Kasumi-1 (cell line): ENCODE measurements at regions not wholly inside any gene's neighbourhood (a gene's known extent, or its start where the extent isn't known, plus 50 kb on each side); places are given as distances from the start of the nearest gene placed in this dataset.

Experiments
- DNase-seq, 2 experiments: peaks; one replicate each; lab custom pipeline; 2025; lab: John Stamatoyannopoulos, UW

DNA sequence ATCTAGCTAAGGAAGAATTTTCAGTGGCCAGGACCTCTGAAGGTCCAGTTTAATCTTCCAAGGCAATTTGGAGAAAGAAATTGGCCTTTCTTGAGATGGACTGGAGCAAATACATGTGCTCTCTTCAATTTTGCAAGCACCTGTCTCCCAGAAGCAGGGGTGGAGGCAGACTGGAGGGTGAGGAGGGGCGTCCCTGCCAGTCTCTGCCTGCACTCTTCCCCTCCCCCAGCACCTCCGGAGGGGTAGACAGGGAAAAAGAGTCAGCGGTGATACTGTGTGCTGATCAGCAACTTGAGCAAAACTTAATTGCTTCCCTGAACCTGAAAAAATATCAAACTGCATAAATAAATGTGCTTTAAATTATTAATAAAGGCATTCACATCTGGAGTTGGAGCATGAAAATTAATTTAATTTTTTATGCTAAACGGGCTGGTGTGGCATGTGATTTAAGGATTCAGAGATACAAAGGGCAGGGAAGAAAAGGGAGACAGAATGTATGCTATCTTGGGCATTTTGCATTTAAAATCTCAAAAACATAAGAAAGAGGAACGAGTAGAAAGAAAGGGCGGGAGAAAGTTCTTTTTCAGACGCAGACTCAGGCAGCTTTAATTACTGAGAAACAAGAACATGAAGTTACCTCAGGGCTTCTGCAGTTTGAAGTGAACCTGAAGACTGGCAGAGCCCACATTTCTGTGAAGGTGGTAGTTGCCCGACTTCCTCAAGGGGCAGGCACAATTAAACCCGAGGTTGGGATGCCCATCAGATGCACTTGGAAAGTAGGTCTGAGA is 319.7 kb downstream of the UACA start:
- DNase-seq = no peak

DNA sequence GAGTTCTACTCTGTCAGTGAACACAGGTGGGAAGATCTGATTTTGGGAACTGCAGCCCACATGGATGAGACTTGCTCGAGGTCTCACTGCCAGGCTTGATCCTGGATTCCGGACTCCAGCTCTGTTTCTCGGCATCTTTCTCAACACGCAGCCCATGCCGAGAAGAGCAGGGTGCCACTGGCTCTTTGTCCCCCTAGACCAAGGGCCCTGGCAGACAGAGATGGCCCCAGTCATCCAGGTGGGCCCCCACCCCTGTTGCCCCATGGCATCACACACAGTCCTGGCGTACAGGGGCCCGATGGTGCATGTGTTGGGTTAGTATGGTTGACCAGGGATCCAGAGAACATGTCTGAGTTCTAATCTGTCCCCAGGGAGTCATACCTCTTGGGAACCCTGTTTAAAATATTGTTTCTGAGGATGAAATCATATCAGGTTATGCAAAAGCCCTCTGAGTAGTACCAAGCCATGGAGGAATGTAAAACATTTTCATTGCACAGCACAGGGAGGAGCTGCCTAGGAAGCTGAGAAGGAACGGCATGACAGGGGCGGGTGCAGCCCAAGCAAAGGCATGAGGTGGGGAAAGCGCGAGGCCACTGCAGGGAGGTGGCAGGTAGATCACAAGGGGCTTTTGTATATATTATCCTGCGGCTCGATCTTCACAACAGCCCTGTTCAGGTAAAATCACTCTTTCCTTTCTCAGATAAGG is 320.6 kb downstream of the UACA start:
- no peak for DNase-seq

DNA sequence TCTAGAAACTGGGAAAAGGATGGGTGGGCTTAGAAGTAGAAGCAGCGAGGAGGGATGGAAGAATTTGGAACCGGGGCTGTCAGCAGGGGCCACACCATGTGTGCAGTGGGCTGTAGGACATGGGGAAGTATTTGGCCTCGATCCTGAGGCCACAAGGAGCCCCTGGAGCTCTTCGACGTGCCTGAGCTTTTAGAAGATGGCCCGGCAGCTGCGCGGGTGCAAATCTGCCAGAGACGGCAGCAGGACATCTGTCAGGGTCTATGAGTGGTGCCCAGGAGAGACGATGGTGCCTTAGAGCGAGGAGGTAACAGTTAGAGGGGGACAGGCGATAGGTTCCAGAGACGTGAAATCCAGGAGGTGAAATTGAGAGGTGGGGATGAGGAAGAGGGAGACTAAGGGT is 321.1 kb downstream of the UACA start:
- DNase-seq = no peak

DNA sequence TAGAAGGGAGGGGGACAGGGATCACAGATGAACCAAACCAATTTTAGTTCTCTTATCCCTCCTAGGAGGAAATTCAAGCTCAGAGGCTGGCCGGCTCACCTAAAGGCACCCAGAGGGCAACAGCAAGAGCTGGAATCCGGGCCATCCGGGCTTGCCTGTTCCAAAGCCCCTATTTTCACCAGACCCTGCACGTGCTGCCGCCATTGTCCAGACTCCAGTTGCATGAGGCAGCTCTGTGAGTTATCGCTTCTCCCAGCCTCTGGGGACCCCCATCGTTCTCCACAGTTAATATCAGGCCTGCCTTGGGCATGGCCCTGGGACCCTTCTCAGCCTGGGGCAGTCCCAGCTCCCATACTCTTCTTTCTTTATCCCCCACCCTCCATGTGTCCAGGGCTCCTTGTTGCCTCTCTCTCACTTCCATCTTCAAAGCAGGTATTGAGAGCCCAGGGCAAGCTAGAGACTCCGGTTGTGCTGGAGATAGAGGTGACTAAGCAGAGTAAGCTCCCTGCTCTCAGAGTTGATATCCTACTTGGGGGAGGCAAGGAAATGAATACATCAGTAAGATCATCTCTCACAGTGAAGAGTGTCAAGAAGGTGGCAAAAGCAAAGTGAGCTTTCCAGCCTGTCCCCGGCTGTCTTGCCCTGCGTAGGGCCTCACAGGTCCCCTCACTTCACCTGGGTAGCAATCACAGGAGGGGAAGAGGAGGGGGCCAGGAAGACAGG is 322.8 kb downstream of the UACA start:
- DNase-seq = no peak

DNA sequence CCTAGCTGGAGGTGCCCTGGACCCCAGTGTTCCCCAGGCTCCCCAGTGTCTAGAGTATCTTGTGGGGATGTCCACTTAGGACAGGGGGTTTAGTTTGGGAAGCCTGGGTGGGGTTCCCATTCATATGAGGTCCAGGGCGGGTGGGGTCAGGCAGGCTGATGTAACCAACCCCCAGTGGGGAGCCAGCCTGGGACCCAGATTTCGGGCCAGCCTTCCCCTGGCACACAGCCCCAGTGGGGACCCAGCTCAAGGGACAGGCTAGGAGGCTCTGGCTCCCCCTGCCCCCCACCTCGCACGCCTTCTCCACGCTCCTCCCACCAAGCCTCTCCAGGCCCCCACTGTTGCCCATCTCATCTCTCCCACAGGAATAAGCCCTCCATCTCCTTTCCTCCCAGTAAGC is 323.5 kb downstream of the UACA start:
- DNase-seq = no peak

DNA sequence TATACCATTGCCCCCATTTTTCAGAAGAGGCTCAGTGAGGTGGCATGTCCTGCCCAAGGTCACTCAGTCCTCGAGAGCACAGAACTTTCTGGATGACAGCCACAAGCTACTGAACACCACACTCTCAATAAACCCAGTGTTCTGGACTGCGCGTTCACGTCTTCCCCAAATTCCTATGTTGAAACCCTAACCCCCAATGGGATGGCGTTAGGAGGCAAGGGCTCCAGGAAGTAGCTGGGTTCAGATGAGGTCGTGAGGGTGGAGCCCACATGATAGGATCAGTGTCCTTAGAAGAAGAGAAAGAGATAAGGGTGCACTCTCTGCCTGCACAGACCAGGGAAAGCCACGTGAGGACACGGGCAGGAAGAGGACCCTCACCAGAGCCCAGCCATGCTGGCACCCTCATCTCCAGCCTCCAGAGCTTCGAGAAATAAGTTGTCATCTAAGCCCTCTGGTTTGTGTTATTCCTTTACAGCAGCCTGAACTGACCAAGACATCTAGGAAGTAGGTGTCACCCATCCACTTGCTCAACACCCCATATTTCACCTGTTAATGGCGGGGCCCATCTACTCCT is 324.0 kb downstream of the UACA start:
- no peak for DNase-seq

DNA sequence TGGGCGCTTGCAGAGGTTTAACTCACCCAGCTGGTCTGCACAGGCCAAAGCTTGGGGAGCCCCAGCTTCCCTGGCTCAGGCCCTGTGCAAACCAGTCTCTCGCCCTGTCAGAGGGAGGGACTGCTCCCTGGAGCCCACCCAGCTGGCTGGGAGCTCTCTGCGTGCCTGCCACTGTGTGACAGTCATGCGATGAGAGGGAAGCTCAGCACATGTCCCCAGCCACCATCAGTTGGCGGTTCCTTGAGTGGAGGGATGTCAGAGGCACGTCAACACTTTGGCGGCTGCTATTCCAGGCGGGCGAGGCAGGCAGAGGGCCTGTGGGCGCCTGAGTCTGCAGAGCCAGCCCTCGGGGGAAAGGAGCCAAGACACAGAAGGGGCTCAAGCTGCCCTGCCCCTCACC is 324.6 kb downstream of the UACA start:
- DNase-seq = no peak

DNA sequence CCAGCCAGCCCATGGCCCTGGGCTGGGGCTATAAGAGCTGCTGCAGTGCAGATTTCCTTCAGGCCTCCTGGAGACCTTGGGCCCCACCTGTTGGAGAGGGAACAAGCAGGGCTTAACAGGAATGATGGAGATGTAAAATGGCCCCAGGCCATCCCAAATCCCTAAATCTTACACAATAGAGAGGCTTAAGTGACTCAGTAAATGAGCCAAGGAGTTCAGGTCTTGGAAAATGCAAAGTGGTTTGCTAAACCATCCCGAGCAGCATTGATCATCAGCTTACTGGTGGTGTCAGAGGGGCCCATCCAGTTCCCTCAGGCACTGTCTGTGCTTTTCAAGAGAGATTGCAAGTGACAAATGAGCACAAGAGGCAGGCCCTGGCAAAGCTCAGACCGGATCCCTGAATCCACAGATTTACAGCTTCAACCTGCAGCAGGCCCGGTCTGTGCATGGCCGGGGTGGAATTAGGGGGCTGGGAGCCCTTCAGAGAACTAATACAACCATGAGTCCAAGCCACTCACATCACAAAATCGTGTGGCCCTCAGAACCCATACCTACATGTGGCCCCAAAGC is 325.4 kb downstream of the UACA start:
- no peak for DNase-seq

DNA sequence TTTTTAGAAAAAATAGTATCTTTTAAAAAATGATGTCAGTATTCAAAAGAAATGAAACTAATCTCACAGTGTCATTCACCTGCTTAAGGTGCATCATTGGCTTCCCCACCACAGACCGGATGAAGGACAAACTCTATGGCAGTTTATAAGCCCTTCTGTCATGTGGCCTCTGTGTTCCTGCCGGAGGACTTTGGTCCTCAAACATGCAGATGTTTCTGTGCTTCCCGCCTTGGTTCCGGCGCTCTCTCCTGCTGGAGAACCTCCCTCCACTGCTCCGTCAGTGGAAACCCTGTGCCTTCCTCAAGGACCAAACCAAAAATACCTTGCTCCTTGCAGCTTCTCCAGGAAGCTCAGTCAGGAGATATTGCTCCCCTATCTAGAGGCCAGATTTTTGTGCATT is 326.3 kb downstream of the UACA start:
- DNase-seq = no peak

DNA sequence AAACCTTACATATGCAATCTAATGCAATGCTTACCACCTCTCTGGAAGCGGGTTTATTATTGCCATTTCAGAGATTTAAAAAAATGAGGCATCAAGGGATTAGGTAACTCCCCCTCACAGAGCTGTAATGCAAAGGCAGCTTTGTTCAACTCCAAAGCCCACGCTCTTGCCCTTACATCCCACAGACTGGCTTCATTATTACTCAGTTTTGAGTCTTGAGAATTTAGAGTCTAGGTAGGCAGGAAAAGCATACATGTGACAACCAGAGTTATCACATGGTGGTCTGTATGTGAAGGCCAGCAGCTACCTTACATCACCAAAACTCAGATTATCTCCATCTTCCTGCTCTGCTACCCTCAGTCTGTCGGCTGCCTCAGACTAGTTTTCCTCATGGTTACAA is 326.9 kb downstream of the UACA start:
- DNase-seq = no peak

DNA sequence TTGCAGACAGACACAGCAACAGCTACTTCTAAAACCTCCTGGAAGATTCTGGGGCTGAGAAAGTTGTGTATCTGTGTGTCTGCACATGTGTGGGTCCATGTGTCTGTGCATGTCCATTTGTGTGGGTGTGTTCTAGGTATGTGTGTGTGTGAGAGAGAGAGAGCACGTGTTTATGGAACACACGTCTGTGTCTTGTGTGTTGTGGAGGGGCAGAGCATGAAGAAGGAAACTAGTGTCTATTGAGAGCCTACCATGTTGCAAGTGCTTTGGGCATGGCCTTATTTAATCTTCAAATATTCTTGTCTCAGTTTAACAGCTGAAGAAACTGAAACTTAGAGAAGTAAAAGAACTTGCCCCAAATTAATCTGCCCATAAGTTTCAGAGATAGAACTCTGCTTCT is 327.5 kb downstream of the UACA start:
- DNase-seq = no peak

DNA sequence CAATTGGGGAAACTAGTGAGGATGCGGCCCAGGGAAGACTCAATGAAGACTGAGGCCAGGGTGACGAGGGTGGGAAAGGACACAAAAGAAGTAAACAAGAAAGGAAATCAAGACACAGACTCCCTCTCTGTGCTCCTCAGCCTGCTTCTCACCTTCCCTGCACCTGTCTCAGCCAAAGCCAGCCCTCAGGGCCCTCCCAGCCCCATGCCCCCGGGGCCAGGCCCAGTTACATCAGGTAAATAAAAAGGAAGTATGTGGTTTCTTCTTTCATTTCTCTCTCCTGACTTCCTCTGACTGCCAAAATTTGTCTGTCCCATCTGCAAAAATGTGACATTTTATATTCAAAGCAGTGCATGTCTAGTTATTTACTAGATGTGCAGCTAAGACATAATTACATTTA is 328.0 kb downstream of the UACA start:
- no peak for DNase-seq

DNA sequence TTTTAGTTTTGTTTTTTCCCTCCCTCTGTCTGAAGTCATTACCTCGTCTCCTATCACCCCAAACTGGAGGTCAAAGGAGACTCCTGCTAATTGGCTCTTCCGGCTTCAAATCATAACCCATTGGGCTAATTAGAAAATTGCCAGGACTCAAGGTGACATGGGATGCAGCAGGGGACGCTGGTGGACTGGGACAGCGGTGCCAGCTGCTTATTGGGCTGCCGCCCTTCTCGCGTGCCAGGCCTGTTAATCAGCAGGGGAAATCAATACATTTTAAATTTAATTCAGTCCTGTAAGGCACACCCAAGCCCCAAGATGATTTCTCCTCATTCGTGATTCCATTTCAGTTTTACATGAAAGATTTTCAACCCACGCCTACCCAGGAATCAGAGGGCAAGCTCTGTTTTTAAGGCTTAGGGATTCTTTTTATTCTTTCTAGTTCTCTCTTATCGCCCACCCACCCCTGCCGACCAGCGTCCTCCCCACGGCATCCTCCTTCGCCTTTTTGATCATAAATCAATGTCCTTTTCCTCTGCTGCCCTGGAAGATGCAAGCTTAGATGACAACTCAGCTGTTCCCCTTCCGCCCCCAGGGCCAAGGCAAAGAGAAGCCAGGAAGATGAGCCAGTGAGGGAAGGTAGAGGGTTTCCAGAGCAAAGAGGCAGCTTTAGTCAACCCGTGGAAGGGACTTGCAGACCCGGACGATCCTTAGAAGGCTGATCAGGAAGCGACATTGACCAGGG is 329.6 kb downstream of the UACA start:
- no peak for DNase-seq

DNA sequence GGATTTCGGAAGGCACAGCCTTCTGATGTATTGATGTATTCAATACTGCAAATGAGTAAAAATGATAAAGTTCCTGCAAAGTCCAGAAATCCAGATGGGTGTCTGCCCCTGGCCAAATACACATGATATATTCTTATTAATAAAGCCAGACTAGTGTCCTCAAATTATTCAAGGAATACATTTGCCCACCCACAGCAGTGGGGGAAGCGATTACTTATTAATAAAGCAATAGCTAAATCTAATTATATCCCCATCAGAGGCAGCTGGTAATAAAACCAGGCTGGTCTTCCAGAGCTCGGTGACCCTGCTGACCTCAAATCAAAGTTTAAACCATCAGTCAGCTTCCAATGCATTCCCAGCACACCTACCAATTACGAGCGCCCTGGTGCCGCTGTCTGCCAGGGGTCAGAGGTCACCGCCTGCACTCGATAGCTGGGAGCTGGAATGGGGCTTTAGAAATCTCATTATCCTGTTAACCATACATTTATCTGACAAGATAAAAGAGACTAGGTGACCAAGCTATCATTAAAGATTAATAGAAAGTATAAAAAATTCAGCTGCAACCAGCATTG is 330.3 kb downstream of the UACA start:
- no peak for DNase-seq

DNA sequence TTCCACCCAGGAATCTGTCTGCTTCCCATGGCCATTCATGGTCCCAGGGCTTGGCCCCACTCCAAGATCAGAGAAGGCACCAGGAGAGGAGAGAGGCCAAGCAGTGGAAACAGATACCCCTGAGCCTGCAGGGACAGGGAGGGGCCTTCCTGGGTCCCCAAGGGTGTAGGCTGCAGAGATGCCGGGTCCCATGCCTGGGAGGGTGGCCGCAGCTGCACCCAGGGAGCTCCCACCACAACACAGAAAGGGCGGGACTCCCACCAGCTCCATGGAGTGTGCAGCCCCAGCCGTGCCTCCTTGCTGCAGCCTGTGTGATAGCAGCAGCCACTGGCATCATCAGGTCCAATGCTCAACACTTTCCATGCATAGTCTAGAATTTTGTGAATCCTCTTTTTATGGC is 331.5 kb downstream of the UACA start:
- no peak for DNase-seq

DNA sequence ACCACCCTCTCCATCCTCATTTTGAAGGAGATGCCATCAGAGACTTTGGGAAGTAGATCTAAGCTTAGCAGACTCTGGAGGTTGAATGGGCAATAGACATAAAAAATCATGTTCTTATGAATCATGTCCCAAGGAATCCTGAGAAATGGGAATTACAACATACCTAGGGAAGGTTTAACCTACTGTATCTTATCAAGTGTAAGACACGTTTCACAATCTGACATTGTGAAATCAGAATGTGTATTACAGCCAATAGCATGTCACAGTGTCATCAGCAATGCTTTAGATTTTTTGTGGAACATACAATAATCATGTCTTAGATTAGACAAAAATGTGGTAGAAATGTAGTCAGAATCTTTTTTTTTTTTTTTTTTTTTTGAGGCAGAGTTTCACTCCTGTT is 332.4 kb upstream of the TLE3 start:
- DNase-seq = no peak

DNA sequence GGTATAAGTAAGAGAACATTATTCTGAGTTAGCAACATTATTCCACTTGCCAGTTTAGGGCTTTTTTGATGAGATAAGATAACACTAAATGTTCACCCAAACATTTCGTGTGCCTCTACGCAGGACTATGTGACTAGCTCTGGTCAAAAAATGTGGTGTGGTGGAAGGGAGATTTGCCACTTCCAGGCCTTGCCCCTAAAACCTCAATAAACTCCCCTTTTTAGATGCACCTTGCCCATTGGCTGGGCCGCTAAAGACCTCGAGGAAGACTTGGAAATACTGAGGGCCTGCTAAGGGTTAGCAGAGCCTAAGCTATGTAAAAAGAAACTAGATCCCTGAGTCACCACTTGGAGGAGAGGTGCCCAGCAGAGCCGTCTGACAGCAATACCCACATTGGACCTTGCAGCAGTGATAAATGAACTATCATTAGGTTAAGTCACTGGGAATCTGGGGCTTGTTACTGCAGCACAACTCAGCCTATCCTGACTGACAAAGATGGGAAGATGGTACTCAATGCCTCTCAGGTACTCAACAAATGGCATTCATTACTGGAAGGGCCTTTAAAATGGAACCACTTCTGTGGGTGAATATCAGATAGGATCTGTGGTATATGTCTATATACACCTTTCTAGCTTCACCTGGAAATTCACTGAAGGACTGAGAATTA is 331.5 kb upstream of the TLE3 start:
- DNase-seq = no peak

DNA sequence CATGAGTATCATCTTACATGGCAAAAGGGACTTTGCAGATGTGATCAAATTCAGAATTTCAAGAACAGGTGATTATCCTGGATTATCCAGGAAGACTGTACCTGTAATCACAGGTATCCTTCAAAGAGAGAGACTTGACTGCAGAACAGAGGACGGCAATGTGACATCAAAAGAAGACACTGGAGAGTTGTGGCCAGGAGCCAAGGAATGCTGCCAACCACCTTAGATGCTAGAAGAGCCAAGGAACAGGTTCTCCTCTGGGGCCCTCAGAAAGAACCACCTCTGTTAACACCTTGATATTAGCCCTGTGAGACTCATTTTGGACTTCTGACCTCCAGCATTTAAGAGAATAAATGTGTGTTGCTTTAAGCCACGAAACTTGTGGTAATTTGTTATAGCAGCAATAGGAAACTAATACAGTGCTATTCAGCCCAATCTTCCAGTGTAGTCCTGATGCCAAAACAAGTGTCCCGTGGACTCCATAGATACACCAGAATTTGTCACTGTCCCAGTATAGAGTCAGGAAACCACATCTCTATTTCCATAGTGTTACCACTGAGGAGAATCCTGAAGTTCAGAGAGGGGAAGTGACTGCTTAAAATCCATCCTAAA is 330.6 kb upstream of the TLE3 start:
- no peak for DNase-seq

DNA sequence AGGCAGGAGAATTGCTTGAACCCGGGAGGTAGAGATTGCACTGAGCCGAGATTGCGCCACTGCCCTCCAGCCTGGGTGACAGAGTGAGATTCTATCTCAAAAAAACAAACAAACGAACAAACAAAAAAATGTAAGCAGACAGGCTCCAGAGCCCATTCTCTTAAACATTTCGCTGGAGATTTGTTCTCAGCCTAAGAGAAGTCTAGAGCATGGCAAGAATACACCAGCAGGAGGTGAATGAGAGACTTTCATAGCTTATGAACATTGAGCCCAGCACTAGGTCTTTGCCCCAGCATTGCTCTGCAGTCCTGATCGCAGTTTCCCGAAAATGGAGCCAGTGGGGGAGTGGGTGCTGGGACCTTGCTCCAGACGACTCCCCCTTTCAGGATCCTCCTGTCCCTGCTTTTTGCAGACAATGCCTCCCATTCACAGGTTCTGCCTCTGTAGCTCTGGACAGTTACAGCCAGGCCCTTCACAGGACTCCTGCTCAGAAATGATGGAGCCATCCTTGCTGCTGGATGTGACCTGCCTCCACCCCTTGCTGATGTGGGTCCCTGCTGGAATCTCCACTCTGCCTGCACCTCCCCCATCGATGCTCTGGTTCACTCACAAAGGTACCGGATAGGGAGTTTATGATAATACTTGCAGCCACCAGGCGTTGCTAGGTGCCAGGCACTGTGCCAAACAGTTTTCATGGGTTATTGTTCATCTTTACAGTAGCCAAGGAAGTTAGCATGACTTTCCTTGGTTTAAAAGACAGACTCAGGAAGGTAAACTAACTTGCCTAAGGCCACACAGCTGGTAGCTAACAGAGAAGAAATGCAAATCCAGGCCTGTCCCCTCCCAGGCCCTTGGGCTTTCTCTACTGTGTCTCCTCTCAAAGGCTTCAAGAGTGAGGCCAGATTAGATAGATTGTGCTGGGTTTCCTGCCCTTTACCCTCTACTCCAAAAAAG is 329.7 kb upstream of the TLE3 start:
- no peak for DNase-seq
